Ishikawa (cell line): ENCODE measurements at regions not wholly inside any gene's neighbourhood (a gene's known extent, or its start where the extent isn't known, plus 50 kb on each side); places are given as distances from the start of the nearest gene placed in this dataset.

Source experiments
- CEBPB ChIP-seq: IDR thresholded peaks from 2 replicates; pipeline ENCODE4 v1.6.1; 2012
- CREB1 ChIP-seq: IDR thresholded peaks from 2 replicates; pipeline ENCODE4 v1.6.1; 2012; ENCODE audit warnings: low read depth
- EGR1 ChIP-seq: IDR thresholded peaks from 2 replicates; pipeline ENCODE4 v1.6.1; 2012
- EP300 ChIP-seq: IDR thresholded peaks from 2 replicates; pipeline ENCODE4 v1.6.1; 2012; ENCODE audit warnings: borderline replicate concordance
- FOXM1 ChIP-seq: IDR thresholded peaks from 2 replicates; pipeline ENCODE4 v1.6.1; 2012; ENCODE audit warnings: low read depth, borderline replicate concordance
- MAX ChIP-seq: IDR thresholded peaks from 2 replicates; pipeline ENCODE4 v1.6.1; 2012
- RAD21 ChIP-seq: IDR thresholded peaks from 2 replicates; pipeline ENCODE4 v1.6.1; 2012; ENCODE audit warnings: low read depth
- TAF1 ChIP-seq: IDR thresholded peaks from 2 replicates; pipeline ENCODE4 v1.6.1; 2012; ENCODE audit warnings: low read depth, mild to moderate bottlenecking
- TCF12 ChIP-seq: IDR thresholded peaks from 2 replicates; pipeline ENCODE4 v1.6.1; 2012; ENCODE audit warnings: low read depth
- YY1 ChIP-seq: IDR thresholded peaks from 2 replicates; pipeline ENCODE4 v1.6.1; 2012; ENCODE audit warnings: low read depth
- ZBTB7A ChIP-seq: IDR thresholded peaks from 2 replicates; pipeline ENCODE4 v1.6.1; 2012; ENCODE audit warnings: low read depth
- TF ChIP-seq, protein P1 (sequence below): IDR thresholded peaks from 2 replicates; pipeline ENCODE4 v1.6.1; 2012; ENCODE audit warnings: low read depth, mild to moderate bottlenecking

DNA sequence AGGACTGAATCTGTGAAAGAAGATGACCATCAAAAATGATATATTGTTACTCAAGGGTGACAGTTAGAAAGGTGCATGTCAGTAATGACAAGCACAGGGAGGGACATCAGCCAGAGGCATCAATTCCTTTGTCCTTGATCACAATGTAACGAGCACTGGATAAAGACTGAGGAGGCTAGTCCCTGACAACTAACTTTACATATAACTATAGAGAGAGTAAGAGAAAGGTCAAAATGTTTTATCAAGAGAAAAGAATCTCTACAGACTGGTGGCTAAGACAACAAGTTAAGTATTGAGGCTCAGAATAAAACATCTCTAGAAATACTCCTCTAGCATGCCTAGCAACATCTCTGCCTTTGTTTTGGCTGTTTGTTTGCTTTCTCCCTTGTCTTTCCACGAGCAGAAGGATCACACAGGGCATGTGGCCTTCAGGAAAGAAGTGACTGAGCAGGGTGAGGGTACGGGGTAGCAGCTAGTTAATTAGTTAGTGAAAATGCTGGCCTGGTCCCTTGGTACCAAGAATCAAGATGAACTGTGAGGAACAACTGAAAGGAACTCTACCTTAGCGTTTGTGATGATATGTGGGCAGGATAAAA is 724.1 kb upstream of the MEF2C start:
- TF ChIP-seq EP300 (no peak), RAD21 (no peak), CEBPB (no peak), TCF12 (no peak), MAX (no peak), EGR1 (no peak), FOXM1 (no peak), TAF1 (no peak), ZBTB7A (no peak), YY1 (no peak), CREB1 (no peak)
- TF ChIP-seq, protein P1, sequence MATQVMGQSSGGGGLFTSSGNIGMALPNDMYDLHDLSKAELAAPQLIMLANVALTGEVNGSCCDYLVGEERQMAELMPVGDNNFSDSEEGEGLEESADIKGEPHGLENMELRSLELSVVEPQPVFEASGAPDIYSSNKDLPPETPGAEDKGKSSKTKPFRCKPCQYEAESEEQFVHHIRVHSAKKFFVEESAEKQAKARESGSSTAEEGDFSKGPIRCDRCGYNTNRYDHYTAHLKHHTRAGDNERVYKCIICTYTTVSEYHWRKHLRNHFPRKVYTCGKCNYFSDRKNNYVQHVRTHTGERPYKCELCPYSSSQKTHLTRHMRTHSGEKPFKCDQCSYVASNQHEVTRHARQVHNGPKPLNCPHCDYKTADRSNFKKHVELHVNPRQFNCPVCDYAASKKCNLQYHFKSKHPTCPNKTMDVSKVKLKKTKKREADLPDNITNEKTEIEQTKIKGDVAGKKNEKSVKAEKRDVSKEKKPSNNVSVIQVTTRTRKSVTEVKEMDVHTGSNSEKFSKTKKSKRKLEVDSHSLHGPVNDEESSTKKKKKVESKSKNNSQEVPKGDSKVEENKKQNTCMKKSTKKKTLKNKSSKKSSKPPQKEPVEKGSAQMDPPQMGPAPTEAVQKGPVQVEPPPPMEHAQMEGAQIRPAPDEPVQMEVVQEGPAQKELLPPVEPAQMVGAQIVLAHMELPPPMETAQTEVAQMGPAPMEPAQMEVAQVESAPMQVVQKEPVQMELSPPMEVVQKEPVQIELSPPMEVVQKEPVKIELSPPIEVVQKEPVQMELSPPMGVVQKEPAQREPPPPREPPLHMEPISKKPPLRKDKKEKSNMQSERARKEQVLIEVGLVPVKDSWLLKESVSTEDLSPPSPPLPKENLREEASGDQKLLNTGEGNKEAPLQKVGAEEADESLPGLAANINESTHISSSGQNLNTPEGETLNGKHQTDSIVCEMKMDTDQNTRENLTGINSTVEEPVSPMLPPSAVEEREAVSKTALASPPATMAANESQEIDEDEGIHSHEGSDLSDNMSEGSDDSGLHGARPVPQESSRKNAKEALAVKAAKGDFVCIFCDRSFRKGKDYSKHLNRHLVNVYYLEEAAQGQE = no peak
